ENCODE measurements at regions not wholly inside any gene's neighbourhood (a gene's known extent, or its start where the extent isn't known, plus 50 kb on each side); places are given as distances from the start of the nearest gene placed in this dataset.

DNA sequence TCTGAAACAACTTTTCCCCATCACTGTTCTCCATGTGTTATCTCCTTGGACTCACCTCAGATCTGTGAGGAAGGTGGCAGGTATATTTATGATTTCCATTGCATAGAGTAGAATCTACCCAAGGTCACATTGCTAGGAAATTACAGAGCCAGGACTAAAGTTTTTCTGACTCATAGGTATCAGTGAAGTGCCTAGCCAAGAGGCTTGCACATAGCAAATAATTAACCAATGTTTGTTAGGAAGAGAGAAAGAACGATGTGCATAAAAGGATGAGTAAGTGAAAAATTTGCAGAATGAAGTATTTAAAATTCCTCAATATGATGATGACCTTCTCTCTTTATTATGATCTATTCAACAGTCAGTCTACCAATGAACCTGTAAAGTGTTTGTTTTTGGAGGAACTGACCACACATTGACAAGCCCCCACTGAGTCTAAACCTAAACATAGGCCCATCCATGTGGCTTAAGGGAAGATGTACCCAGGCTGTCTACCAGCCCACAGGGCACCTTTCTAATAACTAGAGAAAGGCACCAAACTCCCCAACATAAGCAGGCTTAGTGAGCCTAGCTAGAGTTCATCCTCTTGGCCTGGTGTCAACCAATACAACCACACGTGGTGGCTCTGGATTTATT lies 252.9 kb upstream of the ZMIZ1 start:
- H3K4me1 ChIP-seq (ENCODE audit: insufficient read depth, low read length): no peaks in the 10 kb centered on the region
- no peak overlapping the region for H3K4me3 ChIP-seq (ENCODE audit: low read depth in 1 of 2, low read length in 2 of 2)
- H3K36me3 ChIP-seq (ENCODE audit: insufficient read depth, low read length): no peaks in the 10 kb centered on the region
- H3K27me3 ChIP-seq (ENCODE audit: control insufficient read depth in 1 of 2, insufficient read depth in 2 of 2, low read length in 2 of 2): no peaks in the 10 kb centered on the region
- H3K27ac ChIP-seq (ENCODE audit: low read depth, low read length): no peak overlapping the region
- no peaks in the 10 kb centered on the region for H3K9me3 ChIP-seq (ENCODE audit: low read length)
- H3K9ac ChIP-seq (ENCODE audit: low read length): no peak overlapping the region

GRCh38 chr10:78817361-78817760 lies 251.4 kb upstream of the ZMIZ1 start:
- Histone ChIP-seq H3K4me1 (ENCODE audit: insufficient read depth, low read length) (no peaks in the 10 kb centered on the region), H3K27ac (ENCODE audit: low read depth, low read length) (no peak overlapping the region), H3K4me3 (ENCODE audit: low read depth in 1 of 2, low read length in 2 of 2) (no peak overlapping the region), H3K9me3 (ENCODE audit: low read length) (no peaks in the 10 kb centered on the region), H3K36me3 (ENCODE audit: insufficient read depth, low read length) (no peaks in the 10 kb centered on the region), H3K9ac (ENCODE audit: low read length) (no peak overlapping the region), H3K27me3 (ENCODE audit: control insufficient read depth in 1 of 2, insufficient read depth in 2 of 2, low read length in 2 of 2) (no peaks in the 10 kb centered on the region)

DNA sequence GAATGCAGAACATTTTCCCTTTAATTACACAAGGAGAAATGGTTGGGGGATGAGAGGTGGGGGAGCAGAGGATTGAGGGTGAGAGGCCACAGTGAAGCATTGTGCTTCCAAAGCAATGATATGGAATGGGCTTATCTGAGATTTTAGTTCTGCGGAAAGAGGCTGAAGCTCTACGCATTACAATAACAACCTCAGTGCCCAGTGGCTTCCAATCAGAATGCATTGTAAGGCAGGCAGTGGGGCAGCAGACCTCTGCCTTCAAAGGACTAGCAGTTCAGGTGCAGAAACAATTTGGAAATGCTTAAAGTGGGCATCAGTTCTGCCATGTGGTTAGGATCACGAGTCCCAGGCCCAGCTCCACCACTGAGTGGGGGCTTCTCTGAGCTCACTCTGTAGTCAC lies 251.0 kb upstream of the ZMIZ1 start:
- no peak overlapping the region for H3K27ac ChIP-seq (ENCODE audit: low read depth, low read length)
- H3K36me3 ChIP-seq (ENCODE audit: insufficient read depth, low read length): no peaks in the 10 kb centered on the region

DNA sequence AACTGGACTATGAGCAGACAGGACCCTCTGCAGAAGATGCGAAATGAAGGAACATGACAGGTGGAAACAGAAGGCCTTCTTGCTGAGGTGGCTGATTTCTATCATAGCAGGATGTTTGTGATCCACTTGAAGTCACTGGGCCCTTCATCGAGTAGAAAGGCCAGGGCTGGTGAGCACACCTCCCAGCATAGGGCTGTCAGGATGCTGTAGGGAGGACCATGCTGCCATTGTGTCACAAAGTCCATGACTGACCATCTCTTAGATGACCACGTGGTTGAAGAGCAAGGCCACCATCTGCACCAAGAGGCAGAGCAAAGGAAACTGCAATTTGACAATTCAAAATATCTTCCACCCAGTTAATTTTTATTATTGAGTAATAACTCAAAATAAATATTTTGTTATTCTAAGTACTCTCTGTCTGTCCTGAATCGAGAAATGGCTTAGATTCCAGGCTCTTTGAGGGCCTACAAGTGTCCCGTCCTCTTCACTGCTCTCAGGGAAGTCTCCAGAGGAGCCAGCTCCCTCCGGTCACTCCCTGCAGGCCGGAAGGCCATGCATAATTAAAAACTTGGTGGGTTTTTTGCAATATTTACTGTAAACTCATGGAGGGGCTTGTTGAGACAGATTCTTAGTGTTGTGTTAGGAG lies 249.3 kb upstream of the ZMIZ1 start:
- no peak overlapping the region for H3K4me3 ChIP-seq (ENCODE audit: low read depth in 1 of 2, low read length in 2 of 2)
- H3K36me3 ChIP-seq (ENCODE audit: insufficient read depth, low read length): no peaks in the 10 kb centered on the region
- H3K27me3 ChIP-seq (ENCODE audit: control insufficient read depth in 1 of 2, insufficient read depth in 2 of 2, low read length in 2 of 2): no peaks in the 10 kb centered on the region
- H3K4me1 ChIP-seq (ENCODE audit: insufficient read depth, low read length): no peaks in the 10 kb centered on the region
- no peaks in the 10 kb centered on the region for H3K9me3 ChIP-seq (ENCODE audit: low read length)
- H3K27ac ChIP-seq (ENCODE audit: low read depth, low read length): no peak overlapping the region
- H3K9ac ChIP-seq (ENCODE audit: low read length): no peak overlapping the region

More for the DNA sequence above, 251.0 kb upstream of the ZMIZ1 start:
- H3K4me3 ChIP-seq (ENCODE audit: low read depth in 1 of 2, low read length in 2 of 2): no peak overlapping the region
- H3K9ac ChIP-seq (ENCODE audit: low read length): no peak overlapping the region
- no peaks in the 10 kb centered on the region for H3K9me3 ChIP-seq (ENCODE audit: low read length)
- no peaks in the 10 kb centered on the region for H3K27me3 ChIP-seq (ENCODE audit: control insufficient read depth in 1 of 2, insufficient read depth in 2 of 2, low read length in 2 of 2)
- H3K4me1 ChIP-seq (ENCODE audit: insufficient read depth, low read length): no peaks in the 10 kb centered on the region

GRCh38 chr10:78820007-78820362 lies 248.8 kb upstream of the ZMIZ1 start:
- Histone ChIP-seq H3K9ac (ENCODE audit: low read length) (no peak overlapping the region), H3K4me1 (ENCODE audit: insufficient read depth, low read length) (no peaks in the 10 kb centered on the region), H3K36me3 (ENCODE audit: insufficient read depth, low read length) (no peaks in the 10 kb centered on the region), H3K4me3 (ENCODE audit: low read depth in 1 of 2, low read length in 2 of 2) (no peak overlapping the region), H3K9me3 (ENCODE audit: low read length) (no peaks in the 10 kb centered on the region), H3K27ac (ENCODE audit: low read depth, low read length) (no peak overlapping the region), H3K27me3 (ENCODE audit: control insufficient read depth in 1 of 2, insufficient read depth in 2 of 2, low read length in 2 of 2) (no peaks in the 10 kb centered on the region)

DNA sequence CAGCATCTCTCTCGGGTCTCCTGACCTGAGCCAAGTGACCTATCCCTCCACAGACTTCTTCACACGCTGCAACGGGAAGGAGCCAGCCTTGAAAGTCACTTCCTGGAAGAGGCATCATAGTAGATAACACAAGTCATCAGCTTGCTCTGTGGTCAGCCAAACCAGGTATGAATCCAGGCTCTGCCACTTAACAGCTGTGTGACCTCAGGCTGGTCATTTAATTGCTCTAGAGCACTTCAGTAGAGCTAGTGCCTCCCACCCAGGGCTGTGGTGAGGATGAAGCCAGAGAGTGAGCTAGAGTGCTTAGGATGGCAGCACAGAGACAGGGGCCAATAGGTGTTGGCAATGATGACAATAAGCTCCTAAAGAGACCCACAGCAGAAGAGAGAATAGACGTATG lies 247.7 kb upstream of the ZMIZ1 start:
- no peak overlapping the region for H3K4me3 ChIP-seq (ENCODE audit: low read depth in 1 of 2, low read length in 2 of 2)
- H3K27ac ChIP-seq (ENCODE audit: low read depth, low read length): no peak overlapping the region
- no peaks in the 10 kb centered on the region for H3K4me1 ChIP-seq (ENCODE audit: insufficient read depth, low read length)
- no peaks in the 10 kb centered on the region for H3K36me3 ChIP-seq (ENCODE audit: insufficient read depth, low read length)
- H3K27me3 ChIP-seq (ENCODE audit: control insufficient read depth in 1 of 2, insufficient read depth in 2 of 2, low read length in 2 of 2): no peaks in the 10 kb centered on the region
- H3K9me3 ChIP-seq (ENCODE audit: low read length): no peaks in the 10 kb centered on the region
- H3K9ac ChIP-seq (ENCODE audit: low read length): no peak overlapping the region

- Histone ChIP-seq H3K36me3 (ENCODE audit: insufficient read depth, low read length) (no peaks in the 10 kb centered on the region), H3K4me3 (ENCODE audit: low read depth in 1 of 2, low read length in 2 of 2) (no peak overlapping the region), H3K9me3 (ENCODE audit: low read length) (no peaks in the 10 kb centered on the region), H3K27me3 (ENCODE audit: control insufficient read depth in 1 of 2, insufficient read depth in 2 of 2, low read length in 2 of 2) (no peaks in the 10 kb centered on the region), H3K9ac (ENCODE audit: low read length) (no peak overlapping the region), H3K4me1 (ENCODE audit: insufficient read depth, low read length) (no peaks in the 10 kb centered on the region), H3K27ac (ENCODE audit: low read depth, low read length) (no peak overlapping the region)
Observed at GRCh38 chr10:78828647-78829539, 239.9 kb upstream of the ZMIZ1 start.

DNA sequence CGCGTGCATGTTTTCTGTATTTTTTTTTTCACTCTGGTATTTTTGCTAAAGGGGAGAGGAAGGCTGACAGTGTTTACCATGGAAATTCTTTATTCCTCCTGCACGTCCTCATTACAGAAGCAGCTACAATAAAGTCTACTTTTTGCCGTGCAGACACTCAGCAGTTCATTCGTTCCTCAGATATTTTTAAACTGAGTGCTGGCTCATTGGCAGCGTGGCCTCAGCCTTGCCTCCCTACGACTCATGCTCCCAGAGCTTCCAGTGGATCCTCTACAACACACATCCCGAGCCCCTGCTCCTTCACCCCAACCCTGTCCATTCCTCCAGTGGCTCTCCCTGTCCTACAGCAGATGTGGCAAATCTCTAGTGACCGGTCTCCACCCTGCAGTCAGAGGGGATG lies 239.2 kb upstream of the ZMIZ1 start:
- no peaks in the 10 kb centered on the region for H3K4me1 ChIP-seq (ENCODE audit: insufficient read depth, low read length)
- no peaks in the 10 kb centered on the region for H3K27me3 ChIP-seq (ENCODE audit: control insufficient read depth in 1 of 2, insufficient read depth in 2 of 2, low read length in 2 of 2)
- H3K27ac ChIP-seq (ENCODE audit: low read depth, low read length): no peak overlapping the region
- H3K9me3 ChIP-seq (ENCODE audit: low read length): no peaks in the 10 kb centered on the region
- no peak overlapping the region for H3K9ac ChIP-seq (ENCODE audit: low read length)
- no peak overlapping the region for H3K4me3 ChIP-seq (ENCODE audit: low read depth in 1 of 2, low read length in 2 of 2)
- no peaks in the 10 kb centered on the region for H3K36me3 ChIP-seq (ENCODE audit: insufficient read depth, low read length)

GRCh38 chr10:78830062-78830975 lies 238.4 kb upstream of the ZMIZ1 start:
- Histone ChIP-seq H3K4me3 (ENCODE audit: low read depth in 1 of 2, low read length in 2 of 2) (no peak overlapping the region), H3K9ac (ENCODE audit: low read length) (no peak overlapping the region), H3K4me1 (ENCODE audit: insufficient read depth, low read length) (no peaks in the 10 kb centered on the region), H3K36me3 (ENCODE audit: insufficient read depth, low read length) (no peaks in the 10 kb centered on the region), H3K27me3 (ENCODE audit: control insufficient read depth in 1 of 2, insufficient read depth in 2 of 2, low read length in 2 of 2) (no peaks in the 10 kb centered on the region), H3K27ac (ENCODE audit: low read depth, low read length) (no peak overlapping the region), H3K9me3 (ENCODE audit: low read length) (no peaks in the 10 kb centered on the region)

DNA sequence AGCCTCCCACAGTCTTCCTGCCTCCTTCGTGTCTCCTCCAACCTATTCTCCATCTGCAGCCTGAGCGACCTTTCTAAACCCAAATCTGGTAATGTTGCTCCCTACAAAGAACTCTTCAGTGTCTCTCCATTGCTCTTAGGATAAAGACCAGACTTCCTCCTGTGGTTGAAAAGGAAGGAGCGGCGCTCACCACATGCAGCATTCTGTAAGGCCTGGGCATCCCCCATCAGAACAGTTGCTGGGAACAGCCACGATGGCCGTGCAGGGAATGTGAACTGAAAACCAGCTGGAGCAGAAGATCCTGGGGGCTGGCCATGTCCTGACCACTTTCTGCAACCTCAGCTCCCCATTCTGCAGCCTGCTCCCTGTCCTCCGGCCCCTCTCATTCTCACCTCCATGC lies 237.8 kb upstream of the ZMIZ1 start:
- Histone ChIP-seq H3K4me1 (ENCODE audit: insufficient read depth, low read length) (no peaks in the 10 kb centered on the region), H3K36me3 (ENCODE audit: insufficient read depth, low read length) (no peaks in the 10 kb centered on the region), H3K9me3 (ENCODE audit: low read length) (no peaks in the 10 kb centered on the region), H3K27ac (ENCODE audit: low read depth, low read length) (no peak overlapping the region), H3K9ac (ENCODE audit: low read length) (no peak overlapping the region), H3K27me3 (ENCODE audit: control insufficient read depth in 1 of 2, insufficient read depth in 2 of 2, low read length in 2 of 2) (no peaks in the 10 kb centered on the region), H3K4me3 (ENCODE audit: low read depth in 1 of 2, low read length in 2 of 2) (no peak overlapping the region)

DNA sequence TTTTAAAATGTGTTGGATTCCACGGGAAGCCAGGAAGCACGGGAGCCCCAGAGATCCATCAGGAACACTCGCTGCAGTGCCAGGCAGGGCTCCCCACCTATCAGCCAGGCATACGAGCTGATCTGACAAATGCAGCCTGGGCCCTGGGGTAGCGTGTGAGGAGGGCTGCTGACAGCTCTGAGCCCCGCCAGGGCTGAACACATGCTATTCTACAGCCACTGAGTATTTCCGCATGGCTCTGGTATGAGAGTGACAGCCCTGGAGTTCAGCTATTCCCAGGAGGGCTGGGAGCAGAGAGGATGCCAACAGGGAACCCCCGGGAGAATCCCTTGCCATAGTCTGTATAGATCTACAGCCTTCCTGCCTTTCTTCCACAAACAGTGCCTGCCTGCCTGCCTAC lies 237.3 kb upstream of the ZMIZ1 start:
- Histone ChIP-seq H3K27me3 (ENCODE audit: control insufficient read depth in 1 of 2, insufficient read depth in 2 of 2, low read length in 2 of 2) (no peaks in the 10 kb centered on the region), H3K36me3 (ENCODE audit: insufficient read depth, low read length) (no peaks in the 10 kb centered on the region), H3K4me3 (ENCODE audit: low read depth in 1 of 2, low read length in 2 of 2) (no peak overlapping the region)

More for the DNA sequence above, 237.3 kb upstream of the ZMIZ1 start:
- Histone ChIP-seq H3K4me1 (ENCODE audit: insufficient read depth, low read length) (no peaks in the 10 kb centered on the region), H3K9ac (ENCODE audit: low read length) (no peak overlapping the region), H3K9me3 (ENCODE audit: low read length) (no peaks in the 10 kb centered on the region), H3K27ac (ENCODE audit: low read depth, low read length) (no peak overlapping the region)
